SK-N-DZ (cell line): ENCODE measurements at regions not wholly inside any gene's neighbourhood (a gene's known extent, or its start where the extent isn't known, plus 50 kb on each side); places are given as distances from the start of the nearest gene placed in this dataset.

Experiments used
- small RNA-seq, 2 experiments: library from RNA; depleted of rRNA; stranded (forward); fragments of <200 nt; gene quantifications; one replicate each; pipeline ENCODE3, GENCODE V24; 2014

Small RNA genes in the stretch of these regions (small RNA-seq; reads per million reads assigned to genes)
- 0 reads per million in 2 experiments for gene AC018659.1
- gene MIR4303, result 0 reads per million in 2 experiments
- gene MIR4495, result 0 reads per million in 2 experiments
- 0.03 to 0.13 reads per million in 2 experiments for gene RNU4-41P
- 0.47 to 3.6 reads per million in 2 experiments for gene RNU6-36P
